ENCODE measurements at regions not wholly inside any gene's neighbourhood (a gene's known extent, or its start where the extent isn't known, plus 50 kb on each side); places are given as distances from the start of the nearest gene placed in this dataset.

DNA sequence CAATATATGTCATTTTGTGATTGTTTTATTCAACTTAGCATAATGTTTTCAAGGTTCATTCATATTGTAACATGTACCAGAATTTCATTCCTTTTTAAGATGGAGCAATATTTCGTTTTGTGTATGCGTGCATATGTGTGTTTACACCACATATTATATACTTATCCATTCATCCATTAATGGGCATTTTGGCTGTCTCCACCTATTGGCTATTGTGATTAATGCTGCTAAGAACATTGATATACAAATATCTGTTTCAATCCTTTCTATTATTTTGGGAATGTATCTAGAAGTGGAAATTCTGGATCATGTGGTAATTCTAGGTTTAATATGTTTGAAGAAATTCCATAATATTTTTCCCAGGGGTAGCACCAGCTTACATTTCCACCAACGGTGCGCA is 403.9 kb upstream of the LMCD1 start:
- H3K4me3 ChIP-seq (ENCODE audit: low read depth, low read length) = no peak overlapping the region
- no peak for DNase-seq (ENCODE audit: low read depth)

DNA sequence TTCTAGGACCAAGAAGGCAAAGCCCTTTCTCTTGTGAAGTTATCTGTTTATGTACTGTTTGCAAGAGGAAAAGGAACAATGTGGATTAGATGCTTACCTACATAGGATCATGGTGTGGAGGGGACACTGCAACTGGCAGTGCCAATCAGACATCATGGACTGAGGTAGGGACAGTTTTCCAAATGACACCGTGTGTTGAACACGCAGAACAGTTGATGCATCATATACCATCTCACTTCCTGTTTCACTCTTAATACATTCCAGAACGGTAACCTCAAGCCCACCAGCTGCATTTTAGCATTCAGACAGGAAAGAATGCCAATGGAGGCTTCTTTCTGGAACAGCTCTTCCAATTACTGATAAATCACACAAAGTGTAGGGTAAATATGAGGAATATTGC is 397.7 kb upstream of the LMCD1 start:
- DNase-seq (ENCODE audit: low read depth) = no peak
- no peak overlapping the region for H3K4me3 ChIP-seq (ENCODE audit: low read depth, low read length)

DNA sequence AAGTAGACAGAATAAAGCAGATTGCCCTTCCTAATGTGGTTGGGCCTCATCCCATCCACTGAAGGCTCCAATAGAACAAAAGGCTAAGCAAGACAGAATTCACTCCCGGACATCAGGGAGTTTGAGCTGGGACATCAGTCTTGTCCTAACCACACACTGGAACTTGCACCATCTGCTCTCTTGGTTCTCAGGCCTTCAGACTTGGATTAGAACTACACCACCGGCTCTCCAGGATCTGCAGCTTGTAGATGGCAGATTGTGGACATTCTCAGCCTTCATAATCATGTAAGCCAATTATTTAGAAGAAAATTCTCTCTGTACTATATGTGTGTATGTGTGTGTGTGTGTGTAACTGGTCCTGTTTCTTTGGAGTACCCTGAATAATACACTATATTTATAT is 394.7 kb upstream of the LMCD1 start:
- H3K4me3 ChIP-seq (ENCODE audit: low read depth, low read length) = no peak overlapping the region
- no peak for DNase-seq (ENCODE audit: low read depth)

GRCh38 chr3:8110966-8111798 is 390.4 kb upstream of the LMCD1 start:
- H3K4me3 ChIP-seq (ENCODE audit: low read depth, low read length) = no peak overlapping the region
- peak; percentile 3 for DNase-seq (ENCODE audit: low read depth)

DNA sequence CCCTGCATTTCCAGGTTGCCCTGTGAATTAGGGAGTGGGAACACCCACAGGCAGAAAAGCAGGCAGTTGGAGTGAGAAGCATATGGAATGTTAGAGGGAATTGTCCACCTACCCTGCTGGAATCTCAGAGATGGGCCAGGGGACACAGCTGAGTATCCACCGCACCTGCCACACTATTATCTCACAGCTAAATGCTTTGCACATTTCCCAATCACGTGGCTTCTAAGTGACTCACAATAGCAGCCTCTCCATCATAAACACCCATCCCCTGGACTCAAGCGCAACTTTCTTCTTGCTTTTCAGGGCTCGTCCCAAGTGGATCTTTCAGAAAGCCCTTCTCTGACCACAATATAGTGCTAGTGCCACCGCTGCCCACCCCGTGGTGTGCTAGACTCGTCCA is 389.0 kb upstream of the LMCD1 start:
- no peak for DNase-seq (ENCODE audit: low read depth)
- H3K4me3 ChIP-seq (ENCODE audit: low read depth, low read length) = no peak overlapping the region

- no peak for DNase-seq (ENCODE audit: low read depth)
- no peak overlapping the region for H3K4me3 ChIP-seq (ENCODE audit: low read depth, low read length)
Observed at GRCh38 chr3:8113626-8114025, 388.0 kb upstream of the LMCD1 start.

DNA sequence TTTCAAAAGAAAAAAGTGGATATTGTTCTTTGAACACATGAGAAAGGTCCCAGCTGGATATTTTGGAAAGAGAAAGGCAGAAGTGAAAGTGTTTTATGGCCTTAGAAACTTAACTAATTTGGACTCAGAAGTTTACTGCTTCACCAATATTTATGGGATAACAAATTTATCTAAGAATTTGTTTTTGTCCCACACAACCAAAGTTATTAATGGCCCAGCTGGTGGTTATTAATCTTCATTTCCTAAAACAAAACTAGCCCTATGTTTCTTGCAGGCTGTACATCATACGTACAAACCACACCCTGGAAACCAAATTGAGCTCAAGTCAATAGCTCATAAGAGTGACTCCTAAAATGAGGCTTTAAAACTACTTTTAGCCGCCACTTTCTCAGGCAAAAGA is 372.9 kb upstream of the LMCD1 start:
- no peak for DNase-seq (ENCODE audit: low read depth)
- H3K4me3 ChIP-seq (ENCODE audit: low read depth, low read length) = no peak overlapping the region

GRCh38 chr3:8136553-8136952 is 365.1 kb upstream of the LMCD1 start:
- H3K4me3 ChIP-seq (ENCODE audit: low read depth, low read length) = no peak overlapping the region
- no peak for DNase-seq (ENCODE audit: low read depth)

DNA sequence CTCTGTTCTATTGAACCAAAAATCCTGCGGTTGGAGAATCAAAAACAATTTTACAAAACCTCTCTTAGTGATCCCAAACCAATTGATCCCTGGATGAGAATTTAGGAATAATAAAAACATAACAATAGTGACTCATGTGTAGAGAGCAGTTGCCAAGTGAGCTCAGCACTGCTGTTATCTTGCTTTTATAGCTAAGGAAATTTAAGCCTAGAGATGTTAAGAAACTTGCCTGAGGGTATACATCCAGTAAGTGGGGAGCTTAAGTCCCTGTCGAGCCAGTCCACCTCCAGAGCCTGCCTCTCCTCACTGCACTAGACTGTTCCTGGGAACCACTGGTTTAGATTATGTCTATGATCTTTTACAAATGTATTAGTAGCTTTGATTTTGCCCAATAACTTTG is 358.4 kb upstream of the LMCD1 start:
- H3K4me3 ChIP-seq (ENCODE audit: low read depth, low read length) = no peak overlapping the region
- DNase-seq (ENCODE audit: low read depth) = no peak

GRCh38 chr3:8145661-8146060 is 356.0 kb upstream of the LMCD1 start:
- no peak overlapping the region for H3K4me3 ChIP-seq (ENCODE audit: low read depth, low read length)
- no peak for DNase-seq (ENCODE audit: low read depth)

- DNase-seq (ENCODE audit: low read depth) = no peak
- no peak overlapping the region for H3K4me3 ChIP-seq (ENCODE audit: low read depth, low read length)
Observed at GRCh38 chr3:8147711-8148110, 353.9 kb upstream of the LMCD1 start.

DNA sequence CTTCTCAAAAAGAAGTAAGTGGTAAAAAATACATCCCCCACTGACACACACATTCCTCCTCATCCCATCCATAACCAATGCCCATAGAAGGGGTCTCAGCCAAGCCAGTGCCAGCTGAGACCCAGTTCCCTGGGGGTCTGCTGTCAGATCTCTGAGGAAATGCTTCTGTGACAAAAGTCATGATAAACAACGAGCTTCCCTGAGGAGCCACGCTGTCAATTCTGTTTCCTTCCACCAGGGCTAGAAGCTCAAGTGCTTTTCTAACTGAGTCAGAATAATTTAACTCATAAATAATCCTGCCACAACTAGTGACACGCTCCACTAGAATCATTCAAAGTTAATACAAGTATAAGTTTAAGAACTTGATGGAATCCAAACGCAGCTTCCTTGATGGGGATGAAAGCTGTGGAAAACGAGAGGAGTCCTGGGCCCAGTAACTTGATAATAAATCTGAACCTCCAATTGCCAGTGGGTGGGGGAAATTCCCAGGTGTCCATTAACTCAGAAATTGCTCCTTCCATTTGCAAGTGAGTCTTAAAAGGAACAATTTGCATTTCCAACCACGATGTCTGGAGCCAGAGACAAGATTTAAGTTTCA is 348.7 kb upstream of the LMCD1 start:
- no peak for DNase-seq (ENCODE audit: low read depth)

GRCh38 chr3:8153800-8154199 is 347.8 kb upstream of the LMCD1 start:
- no peak for DNase-seq (ENCODE audit: low read depth)
- H3K4me3 ChIP-seq (ENCODE audit: low read depth, low read length) = no peak overlapping the region

More for the DNA sequence above, 348.7 kb upstream of the LMCD1 start:
- no peak overlapping the region for H3K4me3 ChIP-seq (ENCODE audit: low read depth, low read length)

- H3K4me3 ChIP-seq (ENCODE audit: low read depth, low read length) = no peak overlapping the region
- DNase-seq (ENCODE audit: low read depth) = no peak
Observed at GRCh38 chr3:8154617-8155016, 347.0 kb upstream of the LMCD1 start.

DNA sequence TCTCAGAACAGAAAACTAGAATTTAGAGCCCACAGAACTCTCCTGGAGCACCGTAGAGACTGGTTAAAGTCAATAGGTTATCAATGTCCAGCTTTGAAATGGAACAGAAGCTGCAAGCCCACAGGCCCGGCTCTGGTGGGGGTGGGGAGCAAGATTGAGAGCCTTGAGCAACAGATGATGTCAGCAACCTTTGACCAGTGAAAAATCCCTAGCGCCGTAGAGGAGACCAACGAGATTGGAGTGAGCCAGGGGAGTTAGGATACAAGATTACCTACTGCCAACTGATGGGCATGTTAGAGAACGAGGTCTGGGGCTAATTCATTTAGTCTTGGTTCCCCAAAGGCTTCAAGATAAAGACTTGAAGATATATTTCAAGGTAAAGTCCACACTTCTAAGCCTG is 345.5 kb upstream of the LMCD1 start:
- no peak overlapping the region for H3K4me3 ChIP-seq (ENCODE audit: low read depth, low read length)
- no peak for DNase-seq (ENCODE audit: low read depth)

DNA sequence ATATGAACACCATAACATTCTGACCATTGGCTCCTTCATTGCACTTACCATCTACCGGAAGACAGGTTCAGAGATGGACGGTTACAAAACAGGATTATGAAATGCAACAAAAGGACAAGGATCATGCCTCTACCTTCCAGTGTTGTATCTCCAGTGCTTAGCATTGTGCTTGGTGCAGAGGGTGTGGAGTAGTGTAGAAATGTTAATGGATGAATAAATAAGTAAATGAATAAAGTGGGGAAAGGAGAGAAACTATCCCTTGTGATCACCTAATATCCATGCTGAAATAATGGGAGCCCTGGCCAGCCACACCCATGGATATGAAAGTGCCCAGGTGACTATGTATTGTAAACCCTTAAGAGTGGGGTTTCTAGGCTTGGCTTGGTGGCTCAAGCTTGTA is 344.8 kb upstream of the LMCD1 start:
- no peak for DNase-seq (ENCODE audit: low read depth)
- no peak overlapping the region for H3K4me3 ChIP-seq (ENCODE audit: low read depth, low read length)

- no peak for DNase-seq (ENCODE audit: low read depth)
- no peak overlapping the region for H3K4me3 ChIP-seq (ENCODE audit: low read depth, low read length)
Observed at GRCh38 chr3:8157640-8158039, 344.0 kb upstream of the LMCD1 start.

- H3K4me3 ChIP-seq (ENCODE audit: low read depth, low read length) = no peak overlapping the region
- no peak for DNase-seq (ENCODE audit: low read depth)
Observed at GRCh38 chr3:8164145-8164544, 337.5 kb upstream of the LMCD1 start.

GRCh38 chr3:8166014-8166413 is 335.6 kb upstream of the LMCD1 start:
- no peak for DNase-seq (ENCODE audit: low read depth)
- no peak overlapping the region for H3K4me3 ChIP-seq (ENCODE audit: low read depth, low read length)

- no peak overlapping the region for H3K4me3 ChIP-seq (ENCODE audit: low read depth, low read length)
- no peak for DNase-seq (ENCODE audit: low read depth)
Observed at GRCh38 chr3:8170971-8171508, 330.6 kb upstream of the LMCD1 start.

DNA sequence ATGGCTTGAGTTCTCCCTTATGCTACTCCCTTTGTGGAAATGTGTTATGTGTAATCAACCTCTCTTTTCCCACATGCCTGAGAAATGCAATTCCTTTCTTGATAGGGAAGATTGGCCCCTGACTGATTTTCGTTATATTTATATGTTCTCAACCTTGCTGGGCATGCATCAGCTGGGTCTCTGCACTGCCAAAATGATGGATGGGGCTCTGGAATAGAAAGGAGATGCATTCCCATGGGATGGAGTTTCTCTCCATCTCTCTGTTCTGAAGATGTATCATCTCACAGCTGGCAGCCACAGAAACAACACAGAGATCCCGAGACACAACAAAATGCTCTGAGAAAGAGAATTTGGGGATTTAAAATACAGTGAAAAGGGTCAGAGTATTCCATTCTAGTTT is 327.7 kb upstream of the LMCD1 start:
- DNase-seq (ENCODE audit: low read depth) = no peak
- H3K4me3 ChIP-seq (ENCODE audit: low read depth, low read length) = no peak overlapping the region
